ENCODE measurements at regions not wholly inside any gene's neighbourhood (a gene's known extent, or its start where the extent isn't known, plus 50 kb on each side); places are given as distances from the start of the nearest gene placed in this dataset.

DNA sequence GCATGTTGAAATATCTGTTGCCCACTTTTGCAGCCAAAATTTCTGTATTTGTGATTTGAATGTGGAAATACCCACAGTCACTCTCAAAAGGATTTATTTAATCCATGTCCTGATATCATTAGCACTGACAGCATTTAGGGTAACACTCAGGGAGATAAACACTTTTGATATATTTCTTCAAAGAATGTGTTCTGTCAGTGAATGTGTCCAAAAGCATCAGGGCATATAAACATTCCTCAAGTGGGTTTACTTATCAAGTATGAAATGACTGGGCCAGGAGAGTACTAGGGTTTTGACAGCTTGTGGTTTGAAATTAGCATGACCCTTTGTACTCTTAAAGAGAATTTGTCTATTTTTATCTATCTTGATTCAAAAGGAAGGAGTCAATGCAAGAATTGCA lies 1302.1 kb upstream of the ADGRL2 start:
- no TSS peak for BruUV-seq (replicated peaks)
- TF ChIP-seq, protein P1, sequence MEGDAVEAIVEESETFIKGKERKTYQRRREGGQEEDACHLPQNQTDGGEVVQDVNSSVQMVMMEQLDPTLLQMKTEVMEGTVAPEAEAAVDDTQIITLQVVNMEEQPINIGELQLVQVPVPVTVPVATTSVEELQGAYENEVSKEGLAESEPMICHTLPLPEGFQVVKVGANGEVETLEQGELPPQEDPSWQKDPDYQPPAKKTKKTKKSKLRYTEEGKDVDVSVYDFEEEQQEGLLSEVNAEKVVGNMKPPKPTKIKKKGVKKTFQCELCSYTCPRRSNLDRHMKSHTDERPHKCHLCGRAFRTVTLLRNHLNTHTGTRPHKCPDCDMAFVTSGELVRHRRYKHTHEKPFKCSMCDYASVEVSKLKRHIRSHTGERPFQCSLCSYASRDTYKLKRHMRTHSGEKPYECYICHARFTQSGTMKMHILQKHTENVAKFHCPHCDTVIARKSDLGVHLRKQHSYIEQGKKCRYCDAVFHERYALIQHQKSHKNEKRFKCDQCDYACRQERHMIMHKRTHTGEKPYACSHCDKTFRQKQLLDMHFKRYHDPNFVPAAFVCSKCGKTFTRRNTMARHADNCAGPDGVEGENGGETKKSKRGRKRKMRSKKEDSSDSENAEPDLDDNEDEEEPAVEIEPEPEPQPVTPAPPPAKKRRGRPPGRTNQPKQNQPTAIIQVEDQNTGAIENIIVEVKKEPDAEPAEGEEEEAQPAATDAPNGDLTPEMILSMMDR (conservative IDR thresholded peaks at IDR 0.05; ENCODE audit: low read depth, low read length): no peak
- no peak for TF ChIP-seq EZH2 (IDR thresholded peaks at IDR 0.05; ENCODE audit: borderline replicate concordance, low read depth, low read length, poor library complexity, severe bottlenecking)
- ChIA-PET CTCF (no interaction called here), POLR2A (ENCODE audit: low non-redundant PET) (no interaction called here)
- no peaks in the 10 kb centered on the region for H3K9me3 ChIP-seq (ENCODE audit: low read depth, low read length, poor library complexity, severe bottlenecking)
- H3K27ac ChIP-seq (ENCODE audit: low read depth, low read length, poor library complexity, severe bottlenecking): no peak overlapping the region
- no peak for DNase-seq (ENCODE audit: low spot score)
- no peaks in the 10 kb centered on the region for H3K4me1 ChIP-seq (ENCODE audit: insufficient read depth, low read length, poor library complexity, severe bottlenecking)
- intact Hi-C loops (cut with micrococcal nuclease; ENCODE audit: unreplicated experiment): no loop called here
- H3K36me3 ChIP-seq (ENCODE audit: insufficient read depth, low read length, poor library complexity, severe bottlenecking): no peaks in the 10 kb centered on the region
- H3K27me3 ChIP-seq (replicated peaks; ENCODE audit: insufficient read depth, low read depth, low read length, poor library complexity): no peaks in the 10 kb centered on the region
- no peak overlapping the region for H3K4me3 ChIP-seq (ENCODE audit: low read depth, low read length, poor library complexity, severe bottlenecking)

DNA sequence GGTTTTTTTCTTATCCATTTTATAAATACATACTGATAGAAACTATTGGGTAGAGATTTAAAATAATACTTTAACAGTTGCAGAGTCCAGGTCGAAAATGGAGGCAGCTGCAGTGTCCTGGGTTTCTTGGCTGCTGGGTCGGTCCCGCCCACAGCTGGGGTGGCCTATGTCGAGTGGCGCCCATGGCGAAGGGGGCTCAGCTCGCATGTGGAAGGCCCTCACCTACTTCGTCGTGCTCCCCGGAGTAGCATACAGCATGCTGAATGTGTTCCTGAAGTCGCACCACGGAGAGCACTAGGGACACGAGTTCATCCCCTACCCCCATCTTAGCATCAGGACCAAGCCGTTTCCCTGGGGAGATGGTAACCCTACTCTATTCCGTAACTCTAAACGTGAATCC lies 1304.9 kb upstream of the ADGRL2 start:
- CTCF ChIA-PET: no interaction called here
- Histone ChIP-seq H3K4me1 (ENCODE audit: insufficient read depth, low read length, poor library complexity, severe bottlenecking) (no peaks in the 10 kb centered on the region), H3K27ac (ENCODE audit: low read depth, low read length, poor library complexity, severe bottlenecking) (no peak overlapping the region), H3K4me3 (ENCODE audit: low read depth, low read length, poor library complexity, severe bottlenecking) (no peak overlapping the region), H3K36me3 (ENCODE audit: insufficient read depth, low read length, poor library complexity, severe bottlenecking) (no peaks in the 10 kb centered on the region), H3K9me3 (ENCODE audit: low read depth, low read length, poor library complexity, severe bottlenecking) (no peaks in the 10 kb centered on the region), H3K27me3 (replicated peaks; ENCODE audit: insufficient read depth, low read depth, low read length, poor library complexity) (no peaks in the 10 kb centered on the region)
- intact Hi-C loops (cut with micrococcal nuclease; ENCODE audit: unreplicated experiment): no loop called here
- POLR2A ChIA-PET (ENCODE audit: low non-redundant PET): no interaction called here
- no peak for TF ChIP-seq EZH2 (IDR thresholded peaks at IDR 0.05; ENCODE audit: borderline replicate concordance, low read depth, low read length, poor library complexity, severe bottlenecking)
- TF ChIP-seq, protein P1 (conservative IDR thresholded peaks at IDR 0.05; ENCODE audit: low read depth, low read length): no peak
- DNase-seq (ENCODE audit: low spot score): no peak
- no TSS peak for BruUV-seq (replicated peaks)

DNA sequence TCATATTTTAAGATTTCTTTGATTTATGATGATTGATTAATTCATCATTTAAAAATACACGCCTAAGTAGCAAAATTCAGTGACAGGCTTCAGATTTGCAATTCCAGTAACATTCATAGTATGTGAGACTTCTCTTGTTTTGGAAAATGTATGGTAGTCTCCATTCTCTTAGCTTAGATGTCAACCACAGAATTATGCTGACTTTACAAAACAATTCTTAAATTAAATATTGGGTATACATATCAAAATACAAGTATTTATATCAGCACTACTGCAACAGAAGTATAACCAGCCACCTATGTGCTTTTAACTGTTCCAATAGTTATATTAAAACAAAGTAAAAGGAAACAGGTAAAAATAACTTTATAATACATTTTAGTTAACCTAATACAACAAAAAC lies 1328.6 kb upstream of the ADGRL2 start:
- intact Hi-C loops (cut with micrococcal nuclease; ENCODE audit: unreplicated experiment): no loop called here
- BruUV-seq (replicated peaks): no TSS peak
- Histone ChIP-seq H3K4me1 (ENCODE audit: insufficient read depth, low read length, poor library complexity, severe bottlenecking) (no peaks in the 10 kb centered on the region), H3K36me3 (ENCODE audit: insufficient read depth, low read length, poor library complexity, severe bottlenecking) (no peaks in the 10 kb centered on the region), H3K9me3 (ENCODE audit: low read depth, low read length, poor library complexity, severe bottlenecking) (no peaks in the 10 kb centered on the region), H3K27me3 (replicated peaks; ENCODE audit: insufficient read depth, low read depth, low read length, poor library complexity) (no peaks in the 10 kb centered on the region), H3K4me3 (ENCODE audit: low read depth, low read length, poor library complexity, severe bottlenecking) (no peak overlapping the region), H3K27ac (ENCODE audit: low read depth, low read length, poor library complexity, severe bottlenecking) (no peak overlapping the region)
- DNase-seq (ENCODE audit: low spot score): no peak
- no peak for TF ChIP-seq EZH2 (IDR thresholded peaks at IDR 0.05; ENCODE audit: borderline replicate concordance, low read depth, low read length, poor library complexity, severe bottlenecking)
- CTCF ChIA-PET: no interaction called here
- POLR2A ChIA-PET (ENCODE audit: low non-redundant PET): no interaction called here

DNA sequence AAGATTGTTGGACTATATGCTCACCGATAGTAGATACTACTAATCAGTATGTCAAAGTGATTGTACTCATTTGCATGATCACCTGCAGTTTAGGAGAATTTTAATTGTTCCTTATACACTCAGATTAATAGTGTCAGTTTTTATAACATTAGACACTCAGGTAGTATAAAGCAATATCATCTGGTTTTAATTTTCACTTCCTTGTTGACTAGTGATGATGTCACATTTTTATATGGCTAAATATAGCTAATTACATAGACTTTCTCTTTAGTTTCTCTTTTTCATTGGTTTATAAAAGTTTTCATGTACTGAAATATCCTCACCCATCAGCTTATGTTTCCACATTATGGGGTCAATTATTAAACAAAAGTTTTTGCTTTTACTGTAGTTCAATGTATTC lies 1332.4 kb upstream of the ADGRL2 start:
- ChIA-PET POLR2A (ENCODE audit: low non-redundant PET) (no interaction called here), CTCF (no interaction called here)
- H3K27me3 ChIP-seq (replicated peaks; ENCODE audit: insufficient read depth, low read depth, low read length, poor library complexity): no peaks in the 10 kb centered on the region
- H3K27ac ChIP-seq (ENCODE audit: low read depth, low read length, poor library complexity, severe bottlenecking): no peak overlapping the region
- H3K4me3 ChIP-seq (ENCODE audit: low read depth, low read length, poor library complexity, severe bottlenecking): no peak overlapping the region
- no peaks in the 10 kb centered on the region for H3K36me3 ChIP-seq (ENCODE audit: insufficient read depth, low read length, poor library complexity, severe bottlenecking)
- TF ChIP-seq, protein P1 (conservative IDR thresholded peaks at IDR 0.05; ENCODE audit: low read depth, low read length): no peak
- TF ChIP-seq EZH2 (IDR thresholded peaks at IDR 0.05; ENCODE audit: borderline replicate concordance, low read depth, low read length, poor library complexity, severe bottlenecking): no peak
- no TSS peak for BruUV-seq (replicated peaks)
- intact Hi-C loops (cut with micrococcal nuclease; ENCODE audit: unreplicated experiment): no loop called here
- no peak for DNase-seq (ENCODE audit: low spot score)
- H3K9me3 ChIP-seq (ENCODE audit: low read depth, low read length, poor library complexity, severe bottlenecking): no peaks in the 10 kb centered on the region
- H3K4me1 ChIP-seq (ENCODE audit: insufficient read depth, low read length, poor library complexity, severe bottlenecking): no peaks in the 10 kb centered on the region

All from A673 (cell line).